Adrenal gland (tissue), 9 donors: ENCODE measurements at regions not wholly inside any gene's neighbourhood (a gene's known extent, or its start where the extent isn't known, plus 50 kb on each side); places are given as distances from the start of the nearest gene placed in this dataset.
A peak's percentile ranks its signal among the peaks of the same experiment; 100 is the strongest.

Source experiments
- DNase-seq, 7 donors: peaks; one replicate each; pipeline ENCODE4 v3.0.0-alpha.2; 2019 to 2020
- H3K27ac ChIP-seq, 5 donors: fragments of 200-600 bp; sonication (generic) in 4 of 5; 1 replicate in 3 of 5; 2 replicates in 2 of 5; pipeline versions ENCODE4 v1.5.1 to v1.8.0; 2016 to 2020; ENCODE audit warnings: mild to moderate bottlenecking in 1 of 5
- H3K27me3 ChIP-seq: fragments of 200-600 bp; 2 replicates; pipeline ENCODE4 v1.8.0; 2021
- H3K36me3 ChIP-seq, 2 donors: fragments of 200-600 bp; replicated peaks in 1 of 2; 1 replicate in 1 of 2; 2 replicates in 1 of 2; pipeline versions ENCODE4 v1.5.1 to v1.8.0; 2018 to 2022
- H3K4me1 ChIP-seq, 2 donors: fragments of 200-600 bp; replicated peaks in 1 of 2; 1 replicate in 1 of 2; 2 replicates in 1 of 2; pipeline versions ENCODE4 v1.5.1 to v1.8.0; 2018 to 2021
- H3K4me3 ChIP-seq, 4 donors: fragments of 200-600 bp; sonication (generic) in 3 of 4; one replicate each; pipeline ENCODE4 v1.5.1; 2016 to 2018
- H3K9me3 ChIP-seq, 3 donors: fragments of 200-600 bp; sonication (generic) in 1 of 3; replicated peaks in 1 of 3; 1 replicate in 2 of 3; 2 replicates in 1 of 3; pipeline versions ENCODE4 v1.5.1 to v1.8.0; 2016 to 2021
- CTCF ChIP-seq, 6 experiments: fragments of 450-650 bp in 4 of 6; fragments of 200-600 bp in 2 of 6; sonication (generic) in 1 of 6; IDR thresholded peaks; 1 replicate in 5 of 6; 2 replicates in 1 of 6; pipeline versions ENCODE4 v1.5.1 to v1.8.0; 2016 to 2021; ENCODE audit warnings: antibody characterized with exemption in 6 of 6, mild to moderate bottlenecking in 2 of 6, moderate library complexity in 1 of 6
- POLR2A ChIP-seq, 2 donors: fragments of 450-650 bp; IDR thresholded peaks; one replicate each; pipeline ENCODE4 v1.6.1; 2017; ENCODE audit warnings: antibody characterized with exemption in 2 of 2, mild to moderate bottlenecking in 2 of 2, moderate library complexity in 1 of 2
- WGBS, 4 donors: extraction: QIAGEN DNeasy Blood & Tissue Kit in 2 of 4; methylation state at CpG; one replicate each; pipeline versions ENCODE4 v1.1.5 to v1.1.7; 2013 to 2017; 5-methylcytosine and 5-hydroxymethylcytosine counted together
- intact Hi-C, 2 donors: fragments of 100-400 bp; cut with DNase I; formaldehyde crosslinking; loops; one replicate each; pipeline versions ENCODE4 v1.14.1 to v1.15.0; 2022 to 2023
- donor health status: healthy with polysubstance abuse.
- donor health status: Bipolar disorder and iron deficiency.
- donor health status: DM: yes; HTN: yes; CAD: no.
- donor health status: DM: no; HTN: no; CAD: no.
- donor health status: DM: no; HTN: no; CAD: no.

DNA sequence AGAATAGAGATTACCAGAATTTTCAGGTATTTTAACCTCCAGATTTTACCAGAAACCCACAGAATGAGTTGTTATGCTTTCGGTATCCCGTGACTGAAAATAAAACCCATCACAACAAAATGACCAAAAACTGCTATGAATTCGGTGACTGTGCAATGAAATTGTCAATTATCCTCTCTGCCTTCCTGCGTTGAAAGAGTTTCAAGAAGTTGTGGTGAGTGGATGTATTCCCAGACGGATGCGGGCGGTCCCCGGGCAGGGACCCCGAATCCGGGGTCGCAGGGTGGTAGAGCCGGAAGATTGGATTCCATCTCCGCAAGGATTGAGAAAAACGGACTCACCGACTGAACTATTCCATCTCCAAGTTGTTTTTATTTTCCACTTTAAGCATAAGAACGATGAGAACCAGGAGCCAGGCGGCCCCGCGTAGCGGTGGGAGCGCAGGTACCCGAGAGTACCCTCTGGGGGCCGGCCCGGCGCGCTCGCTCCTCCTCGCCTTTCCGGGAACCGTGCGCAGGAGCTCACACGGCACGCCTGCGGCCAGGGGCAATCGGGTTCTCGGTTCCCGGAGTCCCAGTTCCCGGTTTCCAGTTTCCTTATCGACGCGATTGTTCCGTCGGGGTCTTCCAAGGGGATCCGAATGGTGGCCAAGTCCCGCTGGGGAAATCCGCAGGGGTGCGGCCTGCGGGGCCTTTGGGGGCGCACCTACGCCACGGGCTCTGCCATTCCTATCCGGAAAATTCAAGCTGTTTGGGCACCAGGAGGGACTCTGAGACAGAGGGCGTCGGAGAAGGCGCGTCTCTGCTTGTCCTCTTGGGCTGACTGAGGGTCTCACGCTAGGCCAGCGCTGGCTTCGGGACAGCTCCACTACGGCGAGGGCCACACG is 104.9 kb upstream of the PRDM1 start:
- no peak overlapping the region for H3K27ac ChIP-seq
- peaks cover 7% of the 10 kb centered on the region in 2 donors for H3K4me1 ChIP-seq
- 7 to 8% (median 7%) methylated on average over 47 to 62 of the region's 62 CpGs for WGBS, 4 donors
- H3K27me3 ChIP-seq, result peaks cover 32% of the 10 kb centered on the region
- no peaks in the 10 kb centered on the region for H3K36me3 ChIP-seq
- no peaks in the 10 kb centered on the region for H3K9me3 ChIP-seq
- H3K4me3 ChIP-seq, result peak overlapping the region in 1 of 4 donors; percentile 38
- TF ChIP-seq CTCF (IDR thresholded peaks at IDR 0.05) (no peak), POLR2A (IDR thresholded peaks at IDR 0.05) (no peak)
- intact Hi-C loops, result no loop called here
- no peak for DNase-seq

DNA sequence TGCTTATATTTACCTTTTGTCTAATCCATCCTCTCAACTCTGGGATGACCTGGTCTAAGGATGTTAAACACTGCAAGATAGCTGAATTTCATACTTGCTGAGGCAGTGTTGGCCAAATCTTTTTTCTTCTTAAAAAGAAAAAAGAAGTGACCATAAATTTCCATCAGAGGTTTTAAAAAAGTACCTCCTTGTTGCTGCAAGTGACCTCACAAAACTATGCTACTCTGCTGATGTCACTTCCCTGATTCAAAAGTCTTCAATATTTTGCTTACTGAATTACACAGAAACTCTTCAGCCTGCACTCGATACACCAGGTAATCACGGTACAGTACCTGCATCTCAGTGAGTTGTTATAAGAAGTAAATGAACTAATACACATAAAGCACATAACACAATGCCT is 107.2 kb upstream of the PRDM1 start:
- intact Hi-C loops, result no loop called here
- WGBS, 4 donors, result 92 to 100% (median 94%) methylated on average over 2 of the region's 2 CpGs
- Histone ChIP-seq H3K4me3 (no peak overlapping the region), H3K4me1 (peaks cover 0 to 7% of the 10 kb centered on the region in 2 donors), H3K27ac (no peak overlapping the region), H3K9me3 (no peaks in the 10 kb centered on the region), H3K27me3 (peaks cover 17% of the 10 kb centered on the region), H3K36me3 (no peaks in the 10 kb centered on the region)
- no peak for DNase-seq
- TF ChIP-seq CTCF (IDR thresholded peaks at IDR 0.05) (no peak), POLR2A (IDR thresholded peaks at IDR 0.05) (no peak)

GRCh38 chr6:105977934-105978504 is 108.1 kb upstream of the PRDM1 start:
- Histone ChIP-seq H3K4me1 (peaks cover 0 to 7% of the 10 kb centered on the region in 2 donors), H3K36me3 (no peaks in the 10 kb centered on the region), H3K27ac (no peak overlapping the region), H3K9me3 (no peaks in the 10 kb centered on the region), H3K4me3 (no peak overlapping the region), H3K27me3 (peaks cover 17% of the 10 kb centered on the region)
- TF ChIP-seq POLR2A (IDR thresholded peaks at IDR 0.05), result no peak
- TF ChIP-seq CTCF (IDR thresholded peaks at IDR 0.05), result no peak
- intact Hi-C loops, result no loop called here
- no peak for DNase-seq
- WGBS, 4 donors, result 87 to 96% (median 93%) methylated on average over 4 of the region's 4 CpGs

DNA sequence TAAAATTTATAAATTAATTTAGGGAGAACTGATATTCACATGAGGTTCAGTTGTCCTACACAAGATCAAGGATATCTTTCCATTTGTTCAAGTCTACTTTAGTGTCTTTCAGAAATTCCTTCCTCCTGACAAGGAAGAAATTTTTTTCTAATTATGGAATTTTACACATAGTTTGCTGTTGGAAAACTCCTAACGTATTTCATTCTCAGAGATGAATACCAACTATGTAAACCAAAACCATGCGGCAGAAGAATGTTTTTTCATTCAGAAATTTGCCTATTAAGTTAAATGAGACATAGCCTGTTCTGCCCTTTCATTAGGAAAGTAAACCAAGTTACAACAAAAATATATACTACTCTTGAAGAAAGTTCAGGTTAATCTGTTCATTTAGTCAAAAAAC is 111.2 kb upstream of the PRDM1 start:
- TF ChIP-seq POLR2A (IDR thresholded peaks at IDR 0.05), result no peak
- no peak for TF ChIP-seq CTCF (IDR thresholded peaks at IDR 0.05)
- no peaks in the 10 kb centered on the region for H3K27me3 ChIP-seq
- H3K9me3 ChIP-seq, result peaks cover 0 to 10% (median 0%) of the 10 kb centered on the region in 3 donors
- no peaks in the 10 kb centered on the region for H3K36me3 ChIP-seq
- no peak overlapping the region for H3K4me3 ChIP-seq
- 77 to 80% (median 78%) methylated on average over 2 of the region's 2 CpGs for WGBS, 4 donors
- no peak overlapping the region for H3K27ac ChIP-seq
- intact Hi-C loops, result no loop called here
- H3K4me1 ChIP-seq, result no peaks in the 10 kb centered on the region
- no peak for DNase-seq
